ENCODE measurements at regions not wholly inside any gene's neighbourhood (a gene's known extent, or its start where the extent isn't known, plus 50 kb on each side); places are given as distances from the start of the nearest gene placed in this dataset.

GRCh38 chr13:26989261-26989956 is 182.2 kb downstream of the USP12 start:
- TF ChIP-seq PPARA (CRISPR knock-in tag; IDR thresholded peaks at IDR 0.05; ENCODE audit: borderline replicate concordance) (no peak), ZNF8 (CRISPR knock-in tag; IDR thresholded peaks at IDR 0.05) (no peak), TOX (CRISPR knock-in tag; IDR thresholded peaks at IDR 0.05; ENCODE audit: borderline replicate concordance) (no peak)
- no peak for ATAC-seq

- TF ChIP-seq TOX (CRISPR knock-in tag; IDR thresholded peaks at IDR 0.05; ENCODE audit: borderline replicate concordance) (no peak), TCF4 (CRISPR knock-in tag; IDR thresholded peaks at IDR 0.05; ENCODE audit: borderline replicate concordance) (no peak), ESRRG (CRISPR knock-in tag; IDR thresholded peaks at IDR 0.05) (no peak), GLIS3 (CRISPR knock-in tag; IDR thresholded peaks at IDR 0.05) (no peak), ZFP30 (CRISPR knock-in tag; IDR thresholded peaks at IDR 0.05) (no peak), PPARA (CRISPR knock-in tag; IDR thresholded peaks at IDR 0.05; ENCODE audit: borderline replicate concordance) (no peak), ARNTL (CRISPR knock-in tag; IDR thresholded peaks at IDR 0.05; ENCODE audit: borderline replicate concordance, low read depth) (no peak), CSRNP3 (CRISPR knock-in tag; IDR thresholded peaks at IDR 0.05) (no peak), BACH2 (CRISPR knock-in tag; IDR thresholded peaks at IDR 0.05; ENCODE audit: borderline replicate concordance) (no peak), ISL1 (CRISPR knock-in tag; IDR thresholded peaks at IDR 0.05) (no peak), TSHZ2 (CRISPR knock-in tag; IDR thresholded peaks at IDR 0.05) (no peak), RARB (CRISPR knock-in tag; IDR thresholded peaks at IDR 0.05) (no peak), CSDC2 (CRISPR knock-in tag; IDR thresholded peaks at IDR 0.05) (no peak), PATZ1 (CRISPR knock-in tag; IDR thresholded peaks at IDR 0.05; ENCODE audit: borderline replicate concordance) (no peak)
- ATAC-seq: no peak
Observed at GRCh38 chr13:26988059-26988769, 183.4 kb downstream of the USP12 start.

- TF ChIP-seq ESRRG (CRISPR knock-in tag; IDR thresholded peaks at IDR 0.05): no peak
- no peak for TF ChIP-seq OSR1 (CRISPR knock-in tag; IDR thresholded peaks at IDR 0.05)
- ATAC-seq: no peak
Observed at GRCh38 chr13:26987486-26988013, 184.1 kb downstream of the USP12 start.

- peak; percentile 83 for ATAC-seq
- TF ChIP-seq PPARA (CRISPR knock-in tag; IDR thresholded peaks at IDR 0.05; ENCODE audit: borderline replicate concordance) (no peak), POU6F1 (CRISPR knock-in tag; IDR thresholded peaks at IDR 0.05; ENCODE audit: borderline replicate concordance, low read depth) (no peak), ARNTL (CRISPR knock-in tag; IDR thresholded peaks at IDR 0.05; ENCODE audit: borderline replicate concordance, low read depth) (no peak), CREB5 (CRISPR knock-in tag; IDR thresholded peaks at IDR 0.05; ENCODE audit: low read depth) (no peak), ISL1 (CRISPR knock-in tag; IDR thresholded peaks at IDR 0.05) (no peak), PATZ1 (CRISPR knock-in tag; IDR thresholded peaks at IDR 0.05; ENCODE audit: borderline replicate concordance) (no peak), TSHZ2 (CRISPR knock-in tag; IDR thresholded peaks at IDR 0.05) (no peak), ZFP3 (CRISPR knock-in tag; IDR thresholded peaks at IDR 0.05) (no peak)
Observed at GRCh38 chr13:26985285-26985878, 186.2 kb downstream of the USP12 start.

Measured in SK-N-SH treated with all-trans-retinoic acid at 6 μM for 48 hours (cell line).